ENCODE measurements at regions not wholly inside any gene's neighbourhood (a gene's known extent, or its start where the extent isn't known, plus 50 kb on each side); places are given as distances from the start of the nearest gene placed in this dataset.

DNA sequence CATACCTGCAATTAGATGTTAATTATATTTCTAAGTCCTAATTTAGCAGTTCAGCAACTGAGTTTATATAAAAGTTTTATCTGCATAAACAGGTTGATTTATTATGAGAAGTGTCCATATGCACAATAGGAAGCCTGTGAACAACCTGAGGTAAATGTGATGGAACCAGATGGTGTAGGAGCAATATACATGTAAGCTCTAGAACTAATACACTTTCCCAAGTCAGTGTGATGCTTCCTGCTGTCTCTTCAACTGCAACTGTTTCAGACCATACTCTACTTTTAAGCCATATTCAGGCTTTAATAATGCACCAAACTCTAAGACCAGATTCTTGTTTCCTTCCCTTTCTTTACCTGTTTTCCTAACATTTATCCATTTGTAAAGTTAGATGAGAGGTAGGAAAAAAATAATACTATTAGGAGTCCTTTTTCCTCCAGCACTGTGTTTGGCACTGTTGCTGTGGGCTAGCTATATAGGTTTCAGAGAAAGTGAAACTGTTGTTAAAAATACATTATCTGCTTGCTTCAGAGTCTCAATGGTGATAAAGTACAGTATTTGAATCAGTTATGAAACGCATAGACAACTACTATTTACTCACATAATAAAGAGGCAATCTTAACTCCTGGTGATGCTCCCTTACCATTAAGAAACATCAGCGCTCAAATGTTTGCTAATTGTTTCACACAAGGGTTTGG is 1009.3 kb downstream of the GRIK2 start:
- no peak for DNase-seq (ENCODE audit: low read depth)

DNA sequence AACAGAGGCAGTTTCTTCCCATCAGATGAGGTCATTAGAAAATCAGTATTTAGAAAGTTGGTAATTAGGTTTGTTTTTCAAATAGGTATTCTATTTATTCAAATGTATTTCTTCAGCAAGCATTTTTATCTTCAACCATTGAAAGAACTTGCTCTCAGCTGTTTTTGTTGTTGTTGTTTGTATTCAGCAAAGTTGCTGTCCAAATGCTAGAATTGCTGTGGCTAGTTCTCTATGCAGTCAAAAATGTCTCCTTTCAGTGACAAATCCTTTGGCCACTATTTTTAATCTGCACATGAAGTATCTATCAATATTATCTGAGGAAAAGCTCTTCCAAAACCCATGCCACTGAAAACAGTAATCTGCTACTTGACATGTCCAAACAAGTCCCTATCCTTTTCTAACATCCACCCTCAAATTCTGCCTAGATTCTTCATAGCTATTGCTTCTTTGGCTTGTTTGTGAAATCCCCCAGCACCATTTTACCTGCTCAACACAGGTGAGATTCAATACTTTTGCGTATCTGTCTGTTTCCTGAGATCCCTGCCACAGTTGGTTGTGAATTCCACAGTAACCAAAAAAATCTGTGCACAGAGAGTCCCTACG is 1005.4 kb downstream of the GRIK2 start:
- no peak for DNase-seq (ENCODE audit: low read depth)

DNA sequence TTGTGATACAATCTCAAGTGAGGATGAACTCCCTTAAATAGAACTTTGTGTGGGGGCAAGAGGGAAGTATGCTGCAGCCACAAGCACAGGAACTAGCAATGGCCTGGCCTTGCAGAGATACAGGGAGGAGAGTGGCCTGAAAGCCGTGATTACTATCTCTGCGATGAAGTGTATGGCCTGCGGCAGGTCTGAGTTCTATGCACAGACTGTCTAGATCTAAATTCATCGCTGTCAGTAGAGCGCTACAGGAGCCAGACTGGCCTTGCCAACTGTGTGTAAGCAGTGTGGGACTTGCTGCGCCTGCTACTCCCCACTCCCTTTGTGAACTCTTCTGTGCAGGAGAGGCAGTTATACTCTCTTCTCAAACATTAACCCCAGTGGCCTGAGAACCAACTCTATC is 997.0 kb downstream of the GRIK2 start:
- DNase-seq (ENCODE audit: low read depth) = no peak

DNA sequence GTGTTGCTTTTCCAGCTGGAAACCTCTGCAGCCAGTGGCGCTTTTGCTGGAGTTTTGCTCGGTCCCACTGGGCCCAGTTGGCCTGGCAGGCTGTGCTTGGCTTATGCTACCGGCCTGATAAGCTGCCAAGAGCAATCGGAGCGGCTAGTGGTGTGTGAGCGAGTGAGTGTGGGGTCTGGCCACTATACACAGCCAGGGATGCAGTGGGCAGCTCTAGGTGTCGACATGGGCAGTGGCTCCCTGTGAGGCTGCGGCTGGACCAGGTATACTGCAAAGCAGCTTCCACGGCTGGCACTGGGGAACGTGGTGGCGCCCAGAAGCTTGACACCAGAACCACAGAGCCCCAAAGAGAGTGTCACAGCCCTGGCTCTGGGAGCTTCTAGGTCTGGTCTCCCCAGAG is 996.5 kb downstream of the GRIK2 start:
- DNase-seq (ENCODE audit: low read depth) = no peak

DNA sequence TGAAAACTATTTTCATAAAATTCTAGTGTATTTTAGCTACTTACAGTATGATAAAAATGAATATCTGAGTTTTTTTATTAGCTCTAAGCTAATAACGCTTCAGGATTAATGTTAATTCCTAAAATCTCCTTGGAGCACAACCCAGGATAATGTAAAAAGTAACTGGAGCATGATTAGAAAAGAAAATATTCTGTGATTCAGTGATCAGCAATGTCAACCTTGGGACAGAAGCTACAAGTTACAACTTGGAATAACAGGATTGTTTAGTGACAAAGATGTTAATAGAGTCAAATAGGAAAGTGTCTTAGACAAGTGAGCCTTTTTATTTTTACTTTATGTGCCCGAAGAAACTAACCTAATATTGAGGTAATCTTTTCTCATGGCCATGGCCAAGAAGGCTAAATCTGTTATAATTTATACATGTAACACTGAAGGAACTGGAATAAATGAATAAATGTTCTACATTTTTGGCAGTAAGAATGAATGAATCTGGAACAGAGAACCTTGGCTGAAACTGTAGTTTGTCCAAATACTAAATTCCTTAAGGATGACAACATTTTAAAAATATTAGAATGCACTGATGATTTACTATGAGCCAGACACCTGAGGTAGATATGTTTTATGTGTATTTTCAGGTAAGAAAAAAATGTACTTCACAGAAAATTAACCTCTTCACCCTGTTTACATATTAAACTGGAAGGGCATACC is 994.0 kb downstream of the GRIK2 start:
- DNase-seq (ENCODE audit: low read depth) = no peak

DNA sequence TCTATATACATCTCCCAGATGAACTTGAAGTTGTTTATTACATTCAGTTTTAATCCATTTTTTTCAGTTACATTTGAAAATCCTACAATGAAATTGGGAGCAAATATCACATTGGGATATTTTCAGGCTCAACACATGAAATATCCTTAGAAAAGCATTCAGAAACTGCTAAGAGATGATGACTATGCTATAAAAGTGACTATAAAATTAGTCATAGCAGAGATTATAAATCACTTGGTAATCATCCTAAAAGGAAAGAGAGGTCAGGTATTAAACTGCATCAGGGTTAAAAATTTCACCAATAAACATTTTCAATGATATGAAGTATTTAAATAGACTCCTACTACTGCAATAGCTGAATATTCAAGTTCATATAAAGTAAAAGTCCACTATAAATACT is 987.7 kb downstream of the GRIK2 start:
- DNase-seq (ENCODE audit: low read depth) = no peak

DNA sequence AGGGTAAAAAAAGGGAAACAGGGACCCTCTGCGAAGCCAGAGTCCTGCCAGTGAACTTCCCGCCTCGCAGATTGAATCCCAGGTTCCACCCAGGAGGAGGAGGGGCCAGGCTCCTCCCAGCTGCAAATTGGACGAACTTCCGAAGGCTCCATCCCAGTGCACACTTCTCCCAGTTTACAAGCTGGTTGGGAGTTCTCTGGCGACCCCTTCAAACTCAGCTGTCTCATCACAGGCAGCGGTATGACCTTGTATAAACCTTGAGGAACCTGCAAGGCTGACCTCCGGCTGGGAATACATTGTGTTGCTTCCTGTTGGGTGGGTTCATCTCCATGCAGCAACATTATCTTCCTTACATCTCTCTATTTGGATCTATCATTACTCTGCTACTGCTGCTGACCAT is 962.7 kb downstream of the GRIK2 start:
- DNase-seq (ENCODE audit: low read depth) = no peak

DNA sequence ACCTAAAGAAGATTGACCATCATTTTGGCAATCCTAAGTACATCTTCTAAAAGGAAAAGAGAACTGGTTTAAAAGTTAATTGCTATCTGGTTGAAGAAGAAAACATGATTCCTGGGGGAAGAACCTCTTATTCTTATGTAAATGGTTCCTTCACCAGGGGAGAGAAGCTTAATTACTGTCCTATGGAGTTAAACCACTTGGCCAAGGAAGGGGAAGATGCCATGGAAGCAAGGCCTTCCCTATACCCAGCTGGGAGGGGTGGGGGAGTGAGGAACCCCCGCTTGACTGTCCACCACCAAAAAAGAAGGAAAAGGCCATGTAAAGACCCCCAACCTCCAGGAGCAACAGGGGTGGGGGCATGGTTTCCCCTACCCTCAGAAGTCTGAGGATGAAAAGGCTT is 962.1 kb downstream of the GRIK2 start:
- no peak for DNase-seq (ENCODE audit: low read depth)

DNA sequence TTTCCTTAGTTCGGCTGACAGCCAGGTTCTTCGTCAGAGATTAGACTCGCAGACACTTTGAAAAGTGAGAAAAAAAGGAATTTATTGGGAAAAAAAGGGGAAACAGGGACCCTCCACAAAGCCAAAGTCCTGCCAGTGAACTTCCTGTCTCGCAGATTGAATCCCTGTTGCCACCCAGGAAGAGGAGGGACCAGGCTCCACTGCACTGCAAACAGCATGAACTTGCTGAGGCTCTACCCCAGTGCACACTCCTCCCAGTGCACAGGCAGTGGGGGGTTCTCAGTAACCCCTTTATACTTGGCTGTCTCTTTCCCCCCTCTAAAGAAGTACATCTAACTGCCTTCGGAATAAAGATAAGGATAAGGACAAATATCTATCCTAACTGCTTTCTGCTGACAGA is 959.0 kb downstream of the GRIK2 start:
- DNase-seq (ENCODE audit: low read depth) = no peak

DNA sequence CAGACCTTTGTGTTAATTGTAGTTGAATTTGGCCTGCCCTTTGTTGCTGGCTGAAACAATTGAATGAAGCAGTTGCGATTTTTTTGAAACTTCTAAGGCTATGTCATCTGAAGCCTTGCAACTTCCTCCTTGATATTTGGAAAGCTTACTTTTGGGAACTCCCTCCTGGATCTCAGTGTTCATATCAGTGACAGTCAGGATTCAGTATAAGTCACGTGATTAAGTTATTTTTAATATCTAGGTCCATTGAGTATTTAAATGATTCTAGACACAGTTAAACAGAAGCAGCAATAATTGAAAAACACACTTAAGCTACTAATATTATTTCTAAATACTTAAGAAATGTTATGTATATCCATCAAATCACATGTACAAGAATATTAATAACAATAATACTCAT is 951.3 kb downstream of the GRIK2 start:
- no peak for DNase-seq (ENCODE audit: low read depth)

DNA sequence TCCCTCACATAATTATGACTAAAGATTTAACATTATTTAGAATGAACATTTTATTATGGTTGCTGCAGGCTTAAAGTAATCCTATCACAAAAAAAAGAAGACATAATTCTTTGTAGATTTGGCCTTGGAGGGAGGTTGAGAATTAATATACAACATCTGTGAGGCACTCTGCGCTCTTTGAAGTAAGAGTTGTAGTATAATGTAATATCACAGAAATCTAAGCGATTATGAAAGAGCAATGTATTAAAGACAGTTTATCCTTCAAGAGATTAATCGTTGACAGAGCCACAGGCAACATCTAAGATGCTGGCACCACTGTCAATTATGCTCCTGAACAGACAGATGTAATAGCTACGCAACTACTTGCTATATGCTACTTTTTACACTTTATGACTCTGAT is 946.8 kb downstream of the GRIK2 start:
- no peak for DNase-seq (ENCODE audit: low read depth)

DNA sequence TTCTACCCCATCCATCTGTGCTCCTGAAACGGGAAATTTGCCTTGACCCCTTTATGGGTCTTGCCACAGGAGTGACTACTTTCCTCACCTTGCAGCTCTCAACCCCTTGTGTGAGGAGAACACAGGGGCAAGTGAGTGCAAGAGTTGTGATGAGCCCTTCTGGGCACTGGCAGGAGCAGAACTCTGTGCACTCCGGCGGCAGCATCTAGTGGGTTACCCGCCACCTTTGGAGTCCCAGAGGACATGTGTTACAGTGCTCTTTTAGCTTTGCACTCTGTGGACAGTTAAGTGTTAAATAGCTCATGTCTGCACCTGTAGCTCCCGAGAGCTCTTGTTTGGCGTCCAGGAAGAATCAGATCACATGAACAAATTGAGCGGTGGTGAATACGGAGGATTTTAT is 940.2 kb downstream of the GRIK2 start:
- no peak for DNase-seq (ENCODE audit: low read depth)

DNA sequence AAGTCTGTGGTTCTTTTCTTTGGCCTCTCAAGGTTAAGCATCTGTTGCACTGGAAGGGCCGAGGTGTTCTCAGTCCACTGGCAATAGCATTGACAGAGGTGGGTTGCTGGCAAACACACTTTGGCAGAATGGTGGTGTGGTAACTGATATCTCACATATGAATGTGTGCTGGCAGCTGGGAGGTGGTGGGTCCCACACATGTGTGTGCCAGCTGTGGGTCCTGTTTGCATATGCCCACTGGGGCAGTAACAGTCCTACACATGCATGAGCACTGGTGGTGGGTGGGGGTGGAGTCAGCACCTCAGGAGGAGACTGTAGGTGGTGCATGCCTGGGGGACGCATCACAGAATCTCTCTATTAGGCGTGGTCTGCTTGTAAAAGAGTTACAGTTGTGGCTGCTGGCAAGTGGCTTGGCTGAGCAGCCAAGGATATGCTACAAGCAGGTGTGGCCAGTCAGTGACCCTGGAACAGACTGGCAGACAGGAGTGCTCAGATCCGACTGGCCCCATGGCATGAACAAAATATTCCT is 934.3 kb downstream of the GRIK2 start:
- no peak for DNase-seq (ENCODE audit: low read depth)

DNA sequence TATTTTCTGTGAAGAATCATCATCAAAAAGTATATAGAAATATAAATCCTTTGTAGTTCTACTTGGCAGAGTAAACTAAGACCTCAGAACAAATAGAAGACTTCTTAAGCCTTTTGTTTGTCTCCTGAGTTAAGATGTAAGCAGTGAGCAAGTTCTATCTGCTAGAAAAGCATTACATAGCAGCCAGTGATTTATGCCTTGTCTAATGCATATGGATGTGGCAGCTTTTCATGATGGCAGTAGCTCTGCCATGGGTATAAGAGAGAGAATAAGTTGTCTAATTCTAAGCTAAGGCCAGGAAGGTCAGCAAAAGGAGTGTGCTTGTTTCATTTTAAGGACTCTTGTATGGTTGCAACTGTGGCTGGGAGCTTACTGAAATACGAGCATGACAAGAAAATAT is 920.2 kb downstream of the GRIK2 start:
- DNase-seq (ENCODE audit: low read depth) = no peak

DNA sequence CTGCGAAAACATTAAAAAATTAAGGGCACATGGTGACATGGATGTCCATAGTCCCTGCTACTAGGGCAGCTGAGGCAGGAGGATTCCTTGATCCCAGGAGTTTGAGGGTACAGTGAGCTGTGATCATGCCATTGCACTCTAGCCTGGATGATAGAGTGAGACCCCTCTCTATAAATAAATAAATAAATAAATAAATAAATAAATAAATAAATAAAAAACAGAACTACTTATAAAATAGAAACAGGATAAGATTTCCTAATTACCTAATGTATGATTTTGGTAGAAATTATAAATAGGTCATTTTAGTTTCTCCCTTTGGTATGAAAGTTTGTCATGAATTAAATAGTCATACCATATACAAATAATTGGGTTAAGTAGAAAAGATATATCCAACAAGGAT is 916.2 kb downstream of the GRIK2 start:
- DNase-seq (ENCODE audit: low read depth) = no peak

DNA sequence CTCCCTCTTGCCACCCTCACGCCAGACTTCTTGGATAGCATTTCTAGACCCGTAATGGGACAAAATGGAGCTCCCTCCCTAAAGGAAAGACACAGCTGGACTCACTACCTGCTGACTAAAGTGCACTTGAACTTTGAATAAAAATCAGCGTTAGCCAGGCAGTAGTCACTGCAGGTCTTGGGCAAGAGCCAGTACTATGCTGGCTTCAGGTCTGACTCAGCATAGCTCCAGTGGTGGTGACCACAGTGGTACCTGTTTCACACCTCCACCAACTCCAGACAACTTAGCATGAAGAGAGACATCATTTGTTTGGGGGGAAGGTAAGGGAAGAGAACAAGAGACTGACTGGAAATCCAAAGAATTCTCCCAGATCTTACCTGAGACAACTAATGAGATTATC is 906.8 kb downstream of the GRIK2 start:
- no peak for DNase-seq (ENCODE audit: low read depth)

DNA sequence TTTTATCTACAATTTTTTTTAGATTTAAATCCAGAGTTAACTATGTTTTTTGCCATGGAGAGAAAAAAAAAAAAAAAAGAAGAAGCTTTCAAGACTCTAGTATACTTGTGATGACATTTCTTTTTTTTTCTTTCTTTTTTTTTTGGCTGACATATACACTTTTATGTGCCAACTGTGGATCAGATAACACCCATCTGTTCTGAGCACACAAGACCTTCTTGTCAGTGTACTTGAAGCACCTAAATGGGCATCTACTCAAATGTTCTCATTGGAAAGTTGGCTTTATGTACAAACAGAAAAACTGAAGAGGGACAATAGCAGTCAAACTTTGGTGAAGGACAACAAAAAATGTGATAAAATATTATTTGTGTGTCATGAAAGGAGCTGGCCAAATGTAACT is 904.5 kb downstream of the GRIK2 start:
- DNase-seq (ENCODE audit: low read depth) = no peak

Data from fibroblast of gingiva (primary cell).